Naive thymus-derived CD4-positive, alpha-beta T cell (primary cell): ENCODE measurements at regions not wholly inside any gene's neighbourhood (a gene's known extent, or its start where the extent isn't known, plus 50 kb on each side); places are given as distances from the start of the nearest gene placed in this dataset.
"Not testable (repeated sequence)": the region's sequence is repeated elsewhere in the genome, so short reads cannot be mapped to it uniquely, and the experiment has no call there.

Source experiments
- ATAC-seq: fragments of 150-1000 bp; cut with Tn5 transposase; 2 replicates; pipeline ENCODE4 v1.10.0; 2021; ENCODE audit warnings: mild to moderate bottlenecking, moderate library complexity
- CTCF ChIA-PET: fragments of 350-600 bp; sonication (Branson Sonifier 250); formaldehyde crosslinking; loops from one replicate; lab custom pipeline; 2021; ENCODE audit warnings: antibody characterized with exemption; lab: Charles Lee
- POLR2A ChIA-PET: fragments of 350-600 bp; sonication (Branson Sonifier 250); formaldehyde crosslinking; loops from one replicate; lab custom pipeline; 2021; ENCODE audit warnings: antibody characterized with exemption, inconsistent platforms; lab: Charles Lee
- DNase-seq, 9 donors: peaks; one replicate each; pipeline versions ENCODE4 v3.0.0 to v3.0.0-alpha.2; 2020 to 2022; ENCODE audit warnings: mixed read lengths in 1 of 9
- H3K27ac ChIP-seq: one replicate; pipeline ENCODE4 v1.7.0; 2013; ENCODE audit warnings: mild to moderate bottlenecking, low read depth, low read length, moderate library complexity
- H3K27me3 ChIP-seq, 2 donors: one replicate each; pipeline ENCODE4 v1.7.0; 2013; ENCODE audit warnings: low read length in 2 of 2, mild to moderate bottlenecking in 2 of 2, moderate library complexity in 2 of 2; ENCODE audit not compliant: control insufficient read depth in 2 of 2, insufficient read depth in 2 of 2
- H3K36me3 ChIP-seq, 3 experiments: 1 replicate in 2 of 3; 2 replicates in 1 of 3; pipeline ENCODE4 v1.7.0; 2013; ENCODE audit warnings: low read length in 3 of 3, mild to moderate bottlenecking in 3 of 3, moderate library complexity in 1 of 3; ENCODE audit not compliant: insufficient read depth in 3 of 3, control insufficient read depth in 2 of 3
- H3K4me1 ChIP-seq, 2 donors: one replicate each; pipeline ENCODE4 v1.7.0; 2013; ENCODE audit warnings: low read length in 2 of 2, mild to moderate bottlenecking in 2 of 2, moderate library complexity in 1 of 2; ENCODE audit not compliant: control insufficient read depth in 2 of 2, insufficient read depth in 2 of 2
- H3K4me3 ChIP-seq: 2 replicates; pipeline ENCODE4 v1.7.0; 2013; ENCODE audit warnings: mild to moderate bottlenecking, low read length
- H3K9me3 ChIP-seq, 3 experiments: 1 replicate in 2 of 3; 2 replicates in 1 of 3; pipeline ENCODE4 v1.7.0; 2013; ENCODE audit warnings: low read length in 3 of 3; ENCODE audit not compliant: control insufficient read depth in 2 of 3
- H3K27ac Mint-ChIP-seq, 9 donors: one replicate each; pipeline ENCODE4 v1.8.0; 2020 to 2022; ENCODE audit warnings: mixed read lengths in 9 of 9, mild to moderate bottlenecking in 8 of 9, moderate library complexity in 5 of 9, inconsistent platforms in 2 of 9
- H3K27me3 Mint-ChIP-seq, 5 donors: one replicate each; pipeline ENCODE4 v1.8.0; 2021 to 2022; ENCODE audit warnings: mixed read lengths in 5 of 5, mild to moderate bottlenecking in 1 of 5
- H3K36me3 Mint-ChIP-seq, 5 donors: one replicate each; pipeline ENCODE4 v1.8.0; 2020 to 2022; ENCODE audit warnings: mixed read lengths in 5 of 5, mild to moderate bottlenecking in 3 of 5, inconsistent platforms in 1 of 5
- H3K4me1 Mint-ChIP-seq, 7 donors: one replicate each; pipeline ENCODE4 v1.8.0; 2020 to 2022; ENCODE audit warnings: mixed read lengths in 7 of 7, mild to moderate bottlenecking in 3 of 7, inconsistent platforms in 1 of 7
- H3K4me3 Mint-ChIP-seq, 10 donors: one replicate each; pipeline ENCODE4 v1.8.0; 2020 to 2022; ENCODE audit warnings: mild to moderate bottlenecking in 10 of 10, mixed read lengths in 10 of 10, moderate library complexity in 6 of 10, inconsistent platforms in 2 of 10
- H3K9me3 Mint-ChIP-seq, 11 donors: one replicate each; pipeline ENCODE4 v1.8.0; 2020 to 2022; ENCODE audit warnings: mixed read lengths in 11 of 11, mild to moderate bottlenecking in 4 of 11, inconsistent platforms in 1 of 11, moderate library complexity in 1 of 11
- intact Hi-C, 2 donors: fragments of 100-400 bp; cut with micrococcal nuclease; formaldehyde crosslinking; loops; one replicate each; pipeline ENCODE4 v1.15.1; 2023

DNA sequence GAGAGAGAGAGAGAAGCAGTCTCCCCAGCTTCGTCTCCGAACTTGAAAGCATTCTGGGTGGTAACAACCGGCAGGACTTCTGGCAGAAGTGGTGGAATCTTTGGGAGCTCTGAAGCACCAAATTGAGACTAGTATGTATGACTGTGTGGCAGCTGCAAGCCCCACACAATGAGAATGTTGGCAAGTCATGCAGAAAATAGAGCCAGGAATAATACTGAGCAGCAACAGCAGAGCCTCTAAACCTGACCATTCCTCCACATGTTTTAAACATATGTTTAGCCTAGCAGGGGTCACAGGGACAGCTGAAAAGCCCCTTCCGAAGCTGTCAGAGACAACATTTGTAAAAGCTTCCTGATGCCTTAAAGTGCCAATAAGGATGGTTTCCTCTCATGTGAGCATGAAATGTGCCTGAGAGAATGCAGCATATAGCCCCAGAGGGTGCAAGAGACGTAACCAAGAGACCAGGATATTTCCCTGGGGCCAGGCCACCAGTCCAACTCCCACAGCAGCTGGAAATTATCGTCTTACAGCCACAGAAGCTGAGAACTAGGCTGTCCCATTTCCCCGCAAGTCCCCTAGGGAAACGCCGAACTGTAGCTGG, 178.6 kb upstream of the CCDC54 start:
- Histone ChIP-seq H3K36me3 (no peaks in the 10 kb centered on the region), H3K9me3 (no peaks in the 10 kb centered on the region), H3K27me3 (no peaks in the 10 kb centered on the region), H3K4me1 (no peaks in the 10 kb centered on the region), H3K4me3 (no peak overlapping the region), H3K27ac (no peak overlapping the region)
- intact Hi-C loops, result no loop called here
- no peak for ATAC-seq
- Mint-ChIP-seq H3K27ac (no peak overlapping the region), H3K4me3 (no peak overlapping the region), H3K27me3 (peaks cover 12 to 28% (median 18%) of the 10 kb centered on the region in 5 donors), H3K36me3 (no peaks in the 10 kb centered on the region), H3K4me1 (no peaks in the 10 kb centered on the region), H3K9me3 (peaks cover 0 to 3% (median 0%) of the 10 kb centered on the region in 11 donors)
- CTCF ChIA-PET, result no interaction called here
- POLR2A ChIA-PET, result no interaction called here
- no peak for DNase-seq

DNA sequence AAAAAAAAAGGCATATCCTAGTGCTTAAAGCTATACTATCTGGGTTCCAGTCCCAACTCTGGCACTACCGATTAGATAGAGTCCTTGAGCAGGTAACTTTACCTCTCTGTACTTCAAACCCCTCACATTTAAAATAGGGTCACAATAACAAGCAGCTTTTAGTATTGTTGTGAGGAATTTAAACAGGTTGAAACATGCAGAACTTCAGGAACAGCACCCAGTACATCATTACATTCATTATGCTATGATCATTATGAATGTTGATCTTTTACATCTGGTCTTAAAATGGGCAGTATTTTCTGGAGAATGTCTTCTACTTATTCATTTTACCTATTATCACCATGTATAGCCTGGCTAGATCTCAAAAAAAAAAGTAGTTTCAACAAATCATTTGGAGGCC, 176.1 kb upstream of the CCDC54 start:
- intact Hi-C loops, result no loop called here
- no peaks in the 10 kb centered on the region for H3K36me3 Mint-ChIP-seq
- Histone ChIP-seq H3K27ac (no peak overlapping the region), H3K4me3 (no peak overlapping the region), H3K27me3 (peaks cover 0 to under 1% of the 10 kb centered on the region in 2 donors), H3K9me3 (no peaks in the 10 kb centered on the region), H3K4me1 (no peaks in the 10 kb centered on the region), H3K36me3 (no peaks in the 10 kb centered on the region)
- H3K4me1 Mint-ChIP-seq, result no peaks in the 10 kb centered on the region
- DNase-seq (no peak), ATAC-seq (no peak)
- peaks cover 0 to 1% (median 0%) of the 10 kb centered on the region in 11 donors for H3K9me3 Mint-ChIP-seq
- POLR2A ChIA-PET, result no interaction called here
- no peak overlapping the region for H3K27ac Mint-ChIP-seq
- H3K4me3 Mint-ChIP-seq, result no peak overlapping the region
- CTCF ChIA-PET, result no interaction called here
- peaks cover 4 to 24% (median 17%) of the 10 kb centered on the region in 5 donors for H3K27me3 Mint-ChIP-seq

DNA sequence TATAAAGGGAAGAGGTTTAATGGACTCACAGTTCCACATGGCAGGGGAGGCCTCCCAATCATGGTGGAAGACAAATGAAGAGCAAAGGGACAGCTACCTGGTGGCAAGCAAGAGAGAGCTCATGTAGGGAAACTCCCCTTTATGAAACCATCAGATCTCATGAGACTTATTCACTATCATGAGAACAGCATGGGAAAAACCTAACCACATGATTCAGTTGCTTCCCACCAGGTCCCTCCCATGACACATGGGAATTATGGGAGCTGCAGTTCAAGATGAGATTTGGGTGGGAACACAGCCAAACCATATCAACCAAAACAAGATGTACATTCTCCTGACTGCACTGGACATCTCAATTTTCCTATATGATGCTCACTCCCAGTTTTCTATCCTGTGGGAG, 174.4 kb upstream of the CCDC54 start:
- H3K27ac Mint-ChIP-seq, H3K27ac ChIP-seq, H3K4me3 ChIP-seq, H3K27me3 ChIP-seq, CTCF ChIA-PET, POLR2A ChIA-PET, H3K4me3 Mint-ChIP-seq, H3K36me3 ChIP-seq, H3K4me1 ChIP-seq, H3K36me3 Mint-ChIP-seq, H3K9me3 ChIP-seq, intact Hi-C loops, ATAC-seq, H3K9me3 Mint-ChIP-seq, DNase-seq, H3K4me1 Mint-ChIP-seq: not testable (repeated sequence)
- H3K27me3 Mint-ChIP-seq, result peaks cover 8 to 20% (median 9%) of the 10 kb centered on the region in 5 donors

GRCh38 chr3:107204121-107204520, 173.1 kb upstream of the CCDC54 start:
- Mint-ChIP-seq H3K4me1 (no peaks in the 10 kb centered on the region), H3K27me3 (peaks cover 4 to 16% (median 13%) of the 10 kb centered on the region in 5 donors), H3K27ac (no peak overlapping the region), H3K36me3 (no peaks in the 10 kb centered on the region), H3K4me3 (no peak overlapping the region), H3K9me3 (no peaks in the 10 kb centered on the region)
- intact Hi-C loops, result no loop called here
- CTCF ChIA-PET, result no interaction called here
- no peak overlapping the region for H3K27ac ChIP-seq
- ATAC-seq, result no peak
- no peak overlapping the region for H3K4me3 ChIP-seq
- no peaks in the 10 kb centered on the region for H3K36me3 ChIP-seq
- no peaks in the 10 kb centered on the region for H3K4me1 ChIP-seq
- POLR2A ChIA-PET, result no interaction called here
- H3K9me3 ChIP-seq, result no peaks in the 10 kb centered on the region
- H3K27me3 ChIP-seq, result peaks cover 0 to 5% of the 10 kb centered on the region in 2 donors
- DNase-seq, result no peak

- no peaks in the 10 kb centered on the region for H3K9me3 Mint-ChIP-seq
- intact Hi-C loops, result no loop called here
- Histone ChIP-seq H3K9me3 (no peaks in the 10 kb centered on the region), H3K4me1 (no peaks in the 10 kb centered on the region), H3K27ac (no peak overlapping the region), H3K27me3 (peaks cover 0 to 5% of the 10 kb centered on the region in 2 donors), H3K36me3 (no peaks in the 10 kb centered on the region), H3K4me3 (no peak overlapping the region)
- ChIA-PET CTCF (no interaction called here), POLR2A (no interaction called here)
- DNase-seq, result no peak
- H3K36me3 Mint-ChIP-seq, result no peaks in the 10 kb centered on the region
- no peak overlapping the region for H3K4me3 Mint-ChIP-seq
- no peak for ATAC-seq
- peaks cover 4 to 24% (median 13%) of the 10 kb centered on the region in 5 donors for H3K27me3 Mint-ChIP-seq
- H3K4me1 Mint-ChIP-seq, result no peaks in the 10 kb centered on the region
- H3K27ac Mint-ChIP-seq, result no peak overlapping the region
Observed at GRCh38 chr3:107205358-107205757, 171.9 kb upstream of the CCDC54 start.

DNA sequence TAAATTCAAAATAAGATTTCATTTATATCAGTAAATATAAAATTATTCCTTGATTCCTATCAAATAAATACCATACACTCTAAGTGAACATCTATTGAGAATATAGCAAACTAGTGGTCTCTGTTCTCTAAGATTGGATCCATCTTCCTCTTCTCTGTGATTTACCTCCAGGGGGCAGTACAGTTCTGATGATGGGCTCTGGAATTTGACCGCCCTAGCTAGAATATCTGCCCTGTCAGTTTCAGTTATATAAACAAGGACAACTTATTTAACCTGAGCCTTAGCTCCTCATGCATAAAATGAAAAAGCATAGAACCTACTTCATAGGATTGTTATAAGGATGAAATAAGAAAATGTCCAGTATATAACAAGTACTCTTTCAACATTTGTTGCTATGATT, 171.1 kb upstream of the CCDC54 start:
- Mint-ChIP-seq H3K27me3 (peaks cover 3 to 23% (median 13%) of the 10 kb centered on the region in 5 donors), H3K4me1 (no peaks in the 10 kb centered on the region), H3K27ac (no peak overlapping the region), H3K9me3 (no peaks in the 10 kb centered on the region), H3K4me3 (no peak overlapping the region), H3K36me3 (no peaks in the 10 kb centered on the region)
- Histone ChIP-seq H3K9me3 (no peaks in the 10 kb centered on the region), H3K4me1 (no peaks in the 10 kb centered on the region), H3K27me3 (peaks cover 0 to 5% of the 10 kb centered on the region in 2 donors), H3K36me3 (no peaks in the 10 kb centered on the region), H3K4me3 (no peak overlapping the region), H3K27ac (no peak overlapping the region)
- ChIA-PET POLR2A (no interaction called here), CTCF (interaction anchor here (1.2 kb wide), 1 partner anchor 29 kb away, joined by 4 read pairs; no protein-coding TSS in a partner anchor)
- intact Hi-C loops, result no loop called here
- DNase-seq, result peak in 1 of 9 donors; percentile 2
- no peak for ATAC-seq

- no peak for ATAC-seq
- no peak for DNase-seq
- H3K4me3 Mint-ChIP-seq, result no peak overlapping the region
- ChIA-PET CTCF (interaction anchor here (1.2 kb wide), 1 partner anchor 29 kb away, joined by 4 read pairs; no protein-coding TSS in a partner anchor), POLR2A (no interaction called here)
- H3K27me3 Mint-ChIP-seq, result peaks cover 0 to 21% (median 13%) of the 10 kb centered on the region in 5 donors
- intact Hi-C loops, result no loop called here
- Histone ChIP-seq H3K9me3 (no peaks in the 10 kb centered on the region), H3K36me3 (no peaks in the 10 kb centered on the region), H3K27ac (no peak overlapping the region), H3K27me3 (peaks cover 0 to 5% of the 10 kb centered on the region in 2 donors), H3K4me1 (no peaks in the 10 kb centered on the region), H3K4me3 (no peak overlapping the region)
- H3K9me3 Mint-ChIP-seq, result no peaks in the 10 kb centered on the region
- H3K36me3 Mint-ChIP-seq, result no peaks in the 10 kb centered on the region
- no peak overlapping the region for H3K27ac Mint-ChIP-seq
- no peaks in the 10 kb centered on the region for H3K4me1 Mint-ChIP-seq
Observed at GRCh38 chr3:107206945-107207344, 170.3 kb upstream of the CCDC54 start.
